GM18870 (cell line): ENCODE measurements at regions not wholly inside any gene's neighbourhood (a gene's known extent, or its start where the extent isn't known, plus 50 kb on each side); places are given as distances from the start of the nearest gene placed in this dataset.
"Not testable (repeated sequence)": the region's sequence is repeated elsewhere in the genome, so short reads cannot be mapped to it uniquely, and the experiment has no call there.

Source experiments
- ATAC-seq: cut with Tn5 transposase; IDR thresholded peaks from one replicate; pipeline ENCODE4 v1.9.1; 2021; ENCODE audit warnings: moderate library complexity; ENCODE audit not compliant: unreplicated experiment

DNA sequence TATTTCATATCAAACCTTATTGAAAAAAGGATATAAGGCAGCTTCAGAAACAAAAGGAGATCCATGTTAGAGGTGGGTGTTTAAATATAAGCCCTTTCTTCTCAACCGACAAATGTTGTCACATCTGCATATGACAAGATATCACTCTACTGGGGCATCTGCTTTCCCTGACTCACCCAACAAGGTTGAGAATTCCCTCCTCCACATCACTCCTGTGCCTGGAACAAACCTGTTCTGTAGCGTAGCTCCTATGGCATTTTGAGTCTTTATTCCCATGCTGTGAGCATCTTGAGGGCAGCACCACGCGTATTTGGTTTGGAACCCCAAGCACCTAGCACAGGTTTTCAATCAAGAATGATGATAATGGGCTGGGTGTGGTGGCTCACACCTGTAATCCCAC, 59.4 kb upstream of the ZFHX3 start:
- no peak for ATAC-seq

DNA sequence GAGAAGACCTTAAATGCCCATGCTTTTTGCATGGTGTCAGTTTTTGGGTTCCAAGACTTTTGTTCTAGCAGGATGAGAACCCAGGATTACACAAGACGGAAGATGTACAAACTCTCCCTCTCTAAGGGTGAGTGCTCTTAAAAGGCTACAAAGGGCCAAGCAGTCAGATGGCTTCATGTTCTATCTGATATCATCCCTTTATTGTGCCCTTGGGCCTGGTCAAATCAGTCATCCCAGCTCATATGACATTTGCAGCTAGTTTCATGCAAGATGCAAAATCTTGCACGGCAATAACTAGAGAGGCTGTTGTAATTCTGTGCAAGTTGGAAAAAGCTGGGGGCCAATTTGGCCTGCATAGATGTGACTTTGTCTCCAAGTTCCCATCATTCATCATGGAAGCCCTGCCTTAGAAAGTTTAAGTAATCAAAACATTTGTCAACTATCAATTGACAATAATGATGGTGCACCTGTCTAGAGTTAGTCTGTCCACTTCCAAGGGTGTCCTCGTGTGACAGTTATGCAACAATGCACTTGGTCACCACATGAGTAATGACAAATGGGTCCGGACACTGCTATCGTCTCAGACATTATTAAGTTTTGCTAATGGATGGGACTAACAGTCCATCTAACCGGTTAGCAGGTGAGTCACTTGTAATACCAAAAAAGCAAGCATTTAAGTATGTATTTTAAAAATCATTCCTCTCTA, 58.6 kb upstream of the ZFHX3 start:
- ATAC-seq = no peak

- ATAC-seq = no peak
These were observed 53.6 kb upstream of the ZFHX3 start for GRCh38 chr16:73101568-73101967.

GRCh38 chr16:73099601-73100000, 51.7 kb upstream of the ZFHX3 start:
- ATAC-seq = not testable (repeated sequence)
